GM19240 (cell line): ENCODE measurements at regions not wholly inside any gene's neighbourhood (a gene's known extent, or its start where the extent isn't known, plus 50 kb on each side); places are given as distances from the start of the nearest gene placed in this dataset.
"Not testable (repeated sequence)": the region's sequence is repeated elsewhere in the genome, so short reads cannot be mapped to it uniquely, and the experiment has no call there.

Experiments
- DNase-seq: peaks from one replicate; pipeline ENCODE4 v3.0.0; 2011; ENCODE audit warnings: low spot score; ENCODE audit not compliant: insufficient read length

DNA sequence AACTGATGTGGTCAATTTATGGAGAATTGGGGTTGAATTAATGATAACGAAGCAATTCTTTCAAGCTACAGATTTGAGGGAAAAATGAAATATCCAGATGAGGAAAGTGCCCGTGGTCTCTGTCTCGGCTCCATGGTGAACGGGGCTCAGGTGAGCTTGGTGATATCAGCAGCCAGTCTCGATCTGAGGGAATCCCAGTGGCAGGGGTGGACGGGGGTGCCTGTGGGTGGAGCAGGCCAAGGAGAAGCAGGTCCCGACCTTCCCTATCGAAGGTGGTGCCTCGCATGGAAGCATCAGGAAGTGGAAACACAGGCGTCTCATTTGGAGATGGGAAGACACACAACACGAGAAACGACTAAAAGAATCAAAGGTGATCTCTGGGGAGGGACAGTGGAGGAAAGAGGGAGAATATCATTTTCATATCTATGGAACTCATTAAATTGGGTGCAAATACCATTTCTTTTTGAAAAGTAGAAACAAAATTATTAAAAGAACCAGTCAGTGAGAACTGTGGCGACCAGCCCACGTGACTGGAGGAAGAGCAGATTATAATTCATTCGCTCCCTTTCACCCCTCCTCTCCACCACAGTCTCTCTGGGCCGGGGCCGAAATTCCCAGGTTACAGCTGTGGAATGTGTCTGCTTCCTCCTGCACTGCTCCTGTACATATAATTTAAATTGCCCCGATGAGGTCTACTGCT, 354.3 kb upstream of the SFSWAP start:
- no peak for DNase-seq

DNA sequence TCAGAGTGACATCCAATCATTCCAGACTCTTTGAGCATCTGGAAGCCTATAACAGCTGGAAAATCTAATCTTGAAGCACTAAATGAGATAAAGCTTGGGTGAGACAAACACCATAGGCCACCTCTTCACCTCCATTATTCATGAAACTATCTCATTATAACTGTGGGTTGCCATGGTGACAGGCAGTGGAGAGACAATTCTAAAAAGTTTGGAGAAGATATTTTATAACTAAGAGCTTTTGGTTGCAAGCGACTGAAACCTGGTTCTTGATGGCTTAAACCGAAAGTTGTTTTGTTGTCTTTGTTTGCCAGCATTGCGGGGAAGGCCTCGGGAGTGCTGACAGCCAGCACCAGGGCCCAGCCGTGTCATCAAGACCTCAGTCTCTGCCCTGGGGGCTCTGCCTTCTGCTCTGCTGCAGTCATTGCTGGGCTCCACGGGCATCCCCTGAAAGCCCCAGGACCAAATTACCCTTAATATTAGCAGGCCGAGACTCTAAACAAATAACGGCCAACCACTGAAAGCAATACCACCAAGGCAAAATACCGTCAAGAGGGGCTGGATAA, 353.6 kb upstream of the SFSWAP start:
- no peak for DNase-seq

DNA sequence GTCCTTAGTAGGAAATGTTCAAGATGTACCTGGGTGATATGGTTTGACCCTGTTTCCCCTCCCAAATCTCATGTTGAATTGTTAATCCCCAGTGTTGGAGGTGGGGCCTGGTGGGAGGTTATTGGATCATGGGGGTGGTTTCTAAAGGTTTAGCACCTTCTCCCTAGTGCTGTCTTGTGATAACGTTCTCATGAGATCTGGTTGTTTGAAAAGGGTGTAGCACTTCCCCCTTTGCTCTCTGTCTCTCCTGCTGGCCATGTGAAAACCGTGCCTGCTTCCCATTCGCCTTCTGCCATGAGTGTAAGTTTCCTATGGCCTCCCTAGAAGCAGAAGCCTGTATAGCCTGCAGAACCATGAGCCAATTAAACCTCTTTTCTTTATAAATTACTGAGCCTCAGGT, 353.0 kb upstream of the SFSWAP start:
- DNase-seq, result no peak

DNA sequence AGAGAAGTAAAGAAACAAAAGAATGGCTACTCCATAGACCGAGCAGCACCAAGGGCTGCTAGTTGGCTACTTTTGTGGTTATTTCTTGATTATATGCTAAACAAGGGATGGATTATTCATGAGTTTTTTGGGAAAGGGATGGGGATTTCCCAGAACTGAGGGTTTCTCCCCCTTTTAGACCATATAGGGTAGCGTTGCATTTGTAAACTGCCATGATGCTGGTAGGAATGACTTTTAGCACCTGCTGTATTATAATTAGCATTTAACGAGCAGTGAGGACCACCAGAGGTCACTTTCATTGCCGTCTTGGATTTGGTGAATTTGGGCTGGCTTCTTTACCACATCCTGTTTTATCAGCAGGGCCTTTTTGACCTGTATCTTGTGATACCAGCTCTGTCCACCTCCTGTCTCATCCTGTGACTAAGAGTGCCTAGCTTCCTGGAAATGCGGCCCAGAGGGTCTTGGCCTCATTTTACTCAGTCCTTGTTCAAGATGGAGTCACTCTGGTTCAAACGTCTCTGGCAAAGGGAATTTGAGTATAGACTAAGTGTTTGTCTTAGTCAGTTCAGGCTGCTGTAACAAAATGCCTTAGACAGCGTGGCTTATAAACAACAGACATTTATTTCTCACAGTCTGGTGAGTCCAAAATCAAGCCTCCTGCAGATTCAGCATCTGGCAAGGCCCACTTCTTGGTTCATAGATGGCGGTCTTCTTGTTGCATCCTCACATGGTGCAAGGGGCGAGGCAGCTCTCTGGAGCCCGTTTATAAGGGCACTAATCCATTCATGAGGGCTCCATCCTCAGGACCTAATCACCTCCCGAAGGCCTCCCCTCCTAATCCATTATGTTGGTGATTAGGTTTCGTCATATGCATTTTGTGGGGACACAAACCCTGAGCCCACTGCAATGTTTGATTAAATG, 348.3 kb upstream of the SFSWAP start:
- DNase-seq, result no peak

DNA sequence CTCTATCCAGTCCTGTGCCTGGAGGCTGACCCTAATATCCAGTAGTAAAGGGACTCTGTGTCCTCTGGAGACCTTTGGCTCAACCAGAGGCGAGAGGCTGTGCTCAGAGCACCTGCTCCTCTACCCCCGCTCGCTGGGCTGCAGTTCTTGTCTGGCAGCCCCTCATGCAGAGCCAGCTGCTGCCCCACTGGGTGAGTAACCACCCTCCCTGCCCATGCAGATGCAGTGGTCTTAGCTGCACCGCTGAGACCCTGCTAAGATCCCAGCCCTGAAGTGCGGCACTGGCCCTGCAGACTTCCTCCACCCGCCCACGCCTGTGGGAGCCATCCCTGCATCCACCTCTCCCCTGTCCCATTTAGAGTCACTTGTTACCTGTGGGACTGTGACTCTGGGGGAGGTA, 347.5 kb upstream of the SFSWAP start:
- DNase-seq, result no peak

DNA sequence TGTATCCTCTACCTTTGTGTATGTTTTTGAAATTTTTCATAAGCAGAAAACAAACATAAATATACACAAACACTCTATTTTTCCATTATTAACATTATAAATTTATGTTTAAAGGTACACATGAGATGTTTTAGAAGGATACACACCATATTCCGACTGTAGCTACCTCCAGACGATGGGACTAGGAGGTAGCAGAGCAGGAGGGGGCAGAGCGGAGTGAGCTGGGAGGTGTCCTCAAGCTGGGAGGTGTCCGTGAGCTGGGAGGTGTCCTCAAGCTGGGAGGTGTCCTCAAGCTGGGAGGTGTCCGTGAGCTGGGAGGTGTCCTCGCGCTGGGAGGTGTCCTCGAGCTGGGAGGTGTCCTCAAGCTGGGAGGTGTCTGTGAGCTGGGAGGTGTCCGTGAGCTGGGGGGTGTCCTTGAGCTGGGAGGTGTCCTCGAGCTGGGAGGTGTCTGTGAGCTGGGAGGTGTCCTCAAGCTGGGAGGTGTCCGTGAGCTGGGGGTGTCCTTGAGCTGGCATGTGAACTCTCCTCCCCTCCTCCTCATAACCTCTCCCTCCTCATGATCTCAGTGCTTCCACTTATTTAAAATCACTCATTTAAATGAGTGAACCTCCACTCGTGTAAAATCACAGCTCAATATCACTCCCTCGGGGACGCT, 346.9 kb upstream of the SFSWAP start:
- DNase-seq, result no peak

DNA sequence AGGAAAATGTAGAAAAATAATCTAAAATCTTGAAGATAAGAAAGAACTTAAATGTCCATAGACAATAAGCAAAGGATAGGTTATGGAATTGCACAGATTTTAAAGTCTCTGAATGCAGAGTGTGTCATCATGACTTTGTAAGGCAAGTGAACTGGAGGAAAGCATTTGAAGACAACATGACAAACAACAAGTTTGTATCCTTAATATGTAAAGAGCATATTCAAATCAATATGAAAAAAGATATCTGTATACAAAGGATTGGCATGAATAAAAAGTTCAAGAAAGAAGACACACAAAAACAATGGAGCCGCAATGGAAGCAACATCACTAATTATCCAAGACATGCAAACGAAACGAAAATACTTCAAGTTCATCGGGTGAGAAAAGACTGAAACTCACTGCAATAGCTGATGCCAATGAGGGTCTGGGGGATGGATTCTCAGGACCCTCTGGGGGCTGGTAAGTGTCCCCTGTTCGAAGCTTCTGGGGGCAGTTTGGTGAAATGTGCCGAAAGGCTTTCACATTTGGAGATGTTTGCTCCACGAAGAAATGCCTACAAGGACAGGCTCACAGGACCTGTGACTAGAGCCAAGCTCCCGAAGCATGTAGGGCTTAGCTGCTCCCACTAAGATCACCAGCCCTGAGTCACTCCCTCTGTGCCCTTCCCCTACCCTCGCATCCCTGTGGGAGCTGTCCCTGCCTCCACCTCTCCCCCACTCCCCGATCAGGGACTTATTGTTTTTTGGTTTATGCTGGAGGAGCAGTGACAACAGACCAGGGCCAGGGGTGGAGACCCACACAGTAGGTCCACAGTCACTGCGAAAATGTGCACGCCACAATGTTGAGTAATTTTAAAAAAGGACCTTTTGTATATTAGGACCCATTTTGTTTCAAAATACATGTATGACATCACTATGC, 345.7 kb upstream of the SFSWAP start:
- DNase-seq, result no peak

DNA sequence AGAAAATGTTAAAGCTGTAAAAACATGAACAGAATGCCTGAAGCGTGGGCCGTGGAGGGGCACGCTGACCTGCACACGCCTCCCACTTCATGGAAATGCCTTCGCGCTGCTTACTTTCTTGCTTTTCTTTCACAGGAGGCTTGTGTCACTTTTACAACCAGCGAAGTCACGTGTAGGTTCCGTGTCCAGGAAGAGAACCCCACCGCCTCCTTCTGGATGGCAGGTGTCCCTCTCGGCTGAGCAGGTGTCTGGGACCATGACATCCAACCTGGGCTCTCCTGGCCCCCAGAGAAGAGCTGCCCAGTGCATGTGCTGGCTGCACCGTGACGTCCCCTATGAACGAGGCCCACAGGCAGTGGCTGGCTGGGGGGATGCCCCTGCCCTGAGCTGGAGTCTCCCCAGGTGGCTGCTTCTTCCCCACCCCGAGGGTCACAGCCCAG, 345.0 kb upstream of the SFSWAP start:
- no peak for DNase-seq

DNA sequence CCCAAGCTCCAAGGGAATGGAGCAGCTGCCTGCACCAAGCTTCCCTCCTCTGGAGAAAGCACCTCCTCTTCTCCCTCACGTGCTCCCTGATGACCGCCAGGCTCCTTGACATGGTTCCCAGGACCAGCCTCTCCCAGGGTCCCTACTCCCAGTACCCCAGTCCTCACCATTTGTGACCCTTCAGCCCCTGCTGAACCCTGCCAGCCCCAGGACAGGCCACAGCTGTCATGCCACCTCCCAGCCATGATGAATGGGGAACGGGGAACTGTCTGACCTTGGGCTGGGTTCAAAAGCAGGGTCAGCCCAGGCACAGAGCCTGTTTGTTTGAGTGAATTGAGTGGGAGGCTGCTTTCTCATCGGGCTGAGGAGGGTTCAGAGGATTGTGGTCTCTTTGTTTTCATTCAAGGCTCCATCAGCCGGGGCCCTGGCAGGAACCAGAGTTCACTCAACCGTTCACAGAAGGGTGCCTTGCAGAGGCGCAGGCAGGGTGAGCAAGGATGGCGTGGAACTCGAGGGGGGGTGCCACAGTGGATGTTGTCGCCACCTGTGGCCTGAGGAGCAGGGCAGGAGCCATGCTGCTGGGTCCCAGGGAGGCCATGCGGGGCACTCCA, 344.5 kb upstream of the SFSWAP start:
- no peak for DNase-seq

DNA sequence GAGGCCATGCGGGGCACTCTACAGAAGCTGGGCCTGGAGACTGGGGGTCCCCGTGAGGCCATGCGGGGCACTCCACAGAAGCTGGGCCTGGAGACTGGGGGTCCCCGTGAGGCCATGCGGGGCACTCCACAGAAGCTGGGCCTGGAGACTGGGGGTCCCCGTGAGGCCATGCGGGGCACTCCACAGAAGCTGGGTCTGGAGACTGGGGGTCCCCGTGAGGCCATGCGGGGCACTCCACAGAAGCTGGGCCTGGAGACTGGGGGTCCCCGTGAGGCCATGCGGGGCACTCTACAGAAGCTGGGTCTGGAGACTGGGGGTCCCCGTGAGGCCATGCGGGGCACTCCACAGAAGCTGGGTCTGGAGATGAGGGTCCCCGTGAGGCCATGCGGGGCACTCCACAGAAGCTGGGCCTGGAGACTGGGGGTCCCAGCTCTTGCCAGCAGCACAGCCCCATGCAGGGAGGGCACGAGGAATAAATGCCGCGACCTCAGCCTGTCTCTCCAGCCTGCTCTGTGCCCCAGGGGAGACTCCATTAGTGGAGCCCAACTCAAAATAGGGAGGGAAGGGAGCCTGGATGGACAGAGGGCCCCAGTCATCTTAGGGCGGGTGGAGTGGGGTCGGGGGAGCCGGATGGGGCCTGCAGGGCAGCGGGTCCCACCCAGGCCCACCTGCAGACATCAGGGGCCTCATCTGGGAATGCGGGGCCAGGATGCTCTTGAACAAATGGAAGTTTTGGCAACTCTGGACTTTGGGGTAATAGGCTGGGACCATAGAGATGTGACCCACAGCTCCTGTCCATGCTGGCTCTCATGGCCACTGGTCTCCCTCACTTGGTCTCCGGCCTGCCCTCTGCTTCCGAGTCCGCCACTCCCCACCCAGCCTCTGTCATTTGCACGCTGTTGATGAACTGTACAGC, 343.6 kb upstream of the SFSWAP start:
- DNase-seq, result not testable (repeated sequence)

DNA sequence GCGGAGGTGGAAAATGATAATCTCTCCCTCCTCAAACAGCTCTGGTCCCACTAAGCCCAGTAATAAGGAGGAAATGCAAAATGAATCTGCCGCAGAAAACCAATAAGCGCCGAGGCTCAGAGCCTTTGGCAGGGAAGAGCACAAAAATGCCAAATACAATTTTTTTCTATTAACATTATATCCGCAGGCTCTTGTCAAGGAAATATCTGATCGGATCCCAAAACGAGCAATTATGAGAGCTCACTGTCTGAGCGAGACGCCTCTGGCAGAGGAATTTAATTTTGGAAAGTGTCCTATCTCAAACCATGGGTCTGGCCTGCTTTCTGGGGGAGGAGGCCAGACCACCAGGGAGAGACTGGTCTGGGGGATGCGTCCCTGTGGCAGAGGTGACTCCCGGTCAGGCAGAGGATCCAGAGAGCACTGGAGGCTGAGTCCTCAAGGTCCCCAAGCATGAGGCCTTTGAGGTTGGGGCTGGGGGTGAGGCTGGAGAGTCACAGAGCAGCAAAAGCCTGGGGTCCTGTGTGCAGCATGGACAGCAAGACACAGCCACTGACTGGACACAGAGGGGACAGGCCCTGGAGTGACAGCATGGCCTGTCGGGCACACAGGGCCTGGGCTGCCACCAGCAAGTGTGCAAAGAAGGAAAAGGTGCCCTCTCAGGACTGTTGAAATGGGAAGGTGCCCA, 342.8 kb upstream of the SFSWAP start:
- no peak for DNase-seq

DNA sequence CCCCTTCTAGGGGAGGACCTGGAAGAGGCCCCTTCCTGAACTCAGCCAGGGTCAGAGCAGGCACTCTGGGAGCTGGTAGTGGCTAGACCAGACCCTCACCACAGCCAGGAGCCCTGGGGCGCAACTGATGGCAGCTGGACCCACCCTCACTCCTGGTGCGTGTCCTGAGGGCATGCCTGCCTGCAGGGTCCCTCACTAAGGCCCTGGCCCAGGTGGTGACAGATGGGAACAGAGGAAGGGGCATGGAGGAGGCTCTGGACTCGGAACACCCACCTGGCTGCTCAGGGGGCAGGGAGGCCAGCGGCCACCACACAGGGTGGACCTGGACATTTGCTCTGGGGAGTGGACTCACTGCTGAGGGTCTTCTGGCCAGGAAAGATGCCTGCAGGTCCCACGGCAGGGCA, 342.2 kb upstream of the SFSWAP start:
- no peak for DNase-seq

DNA sequence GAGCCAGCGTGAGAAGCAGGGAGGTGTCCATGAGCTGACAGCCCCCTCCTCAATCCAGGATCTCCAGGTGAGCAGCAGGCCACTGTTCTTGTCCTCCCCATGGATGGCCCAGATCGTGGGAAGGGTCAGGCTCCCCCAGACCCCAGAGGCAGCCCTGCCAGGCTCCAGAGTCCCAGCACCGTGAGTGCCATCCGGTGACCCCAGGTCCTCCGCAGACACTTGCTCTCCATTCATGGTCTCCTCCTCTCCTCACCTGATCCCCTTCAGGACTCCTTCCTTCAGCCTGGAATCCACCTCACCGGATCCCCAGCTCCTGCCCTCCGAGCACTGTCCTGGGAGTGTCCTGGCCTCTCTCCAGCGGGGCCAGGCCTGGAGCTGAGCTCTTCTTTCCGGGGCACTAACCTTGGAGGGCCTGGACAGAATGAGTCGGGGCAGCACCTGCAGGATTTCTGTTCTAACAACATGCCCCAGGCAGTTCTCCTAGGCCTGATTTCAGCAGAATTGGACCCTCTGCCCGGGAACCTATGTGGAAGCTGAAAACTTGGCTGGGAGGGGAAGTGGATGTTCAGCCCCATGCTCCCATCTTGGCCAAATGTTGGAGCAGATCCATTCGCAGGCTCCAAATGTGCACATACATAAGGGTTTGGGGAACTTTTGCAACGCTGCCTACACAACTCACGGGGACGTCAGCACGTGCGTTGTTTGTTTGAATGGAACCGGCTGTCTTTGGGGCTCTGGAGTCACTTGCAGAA, 341.6 kb upstream of the SFSWAP start:
- DNase-seq, result no peak

DNA sequence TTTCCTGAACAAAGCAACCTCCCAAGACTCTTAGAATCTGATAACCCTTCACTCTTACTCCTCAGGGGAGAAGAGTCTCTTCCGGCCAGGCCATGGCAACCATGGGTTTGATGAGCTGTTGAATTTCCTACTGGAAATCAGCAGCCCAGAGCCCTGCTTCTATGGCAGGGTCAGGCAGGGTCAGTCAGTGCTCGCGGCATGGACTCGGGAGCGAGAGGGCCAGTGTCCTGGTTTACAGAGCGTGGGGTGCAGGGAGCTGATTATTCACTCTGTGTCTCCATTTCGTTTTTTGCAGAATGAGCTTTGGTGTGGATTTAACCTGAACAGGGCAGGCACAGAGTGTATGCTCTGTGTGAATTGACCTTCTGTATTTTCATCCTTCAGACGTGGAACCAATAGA, 340.6 kb upstream of the SFSWAP start:
- no peak for DNase-seq

DNA sequence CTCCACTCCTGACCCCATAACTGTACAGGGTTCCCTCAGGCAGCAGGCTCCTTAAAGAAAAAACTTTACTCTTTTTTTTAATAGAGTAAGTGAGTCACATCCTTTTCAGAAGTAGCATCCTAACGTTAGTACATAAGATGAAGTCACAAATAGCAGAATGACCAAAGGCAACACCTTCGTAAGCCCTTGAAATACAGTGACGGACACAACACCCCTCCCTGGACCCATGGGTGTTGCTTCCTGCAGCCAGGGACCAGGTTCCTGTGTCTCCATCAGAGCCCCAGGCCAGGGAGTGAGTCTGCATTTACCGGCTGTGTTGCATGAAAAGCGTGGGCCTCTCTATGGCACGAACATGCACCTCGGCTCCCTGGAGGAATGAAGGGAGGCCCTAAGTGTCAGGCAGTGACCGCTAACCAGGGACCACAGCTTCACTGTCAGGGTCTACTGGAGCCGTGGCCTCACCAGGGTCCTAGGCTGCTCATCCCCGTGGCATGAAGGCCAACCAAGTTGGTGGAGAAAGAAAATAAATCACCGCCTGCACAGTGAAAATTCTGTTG, 340.0 kb upstream of the SFSWAP start:
- DNase-seq, result no peak

DNA sequence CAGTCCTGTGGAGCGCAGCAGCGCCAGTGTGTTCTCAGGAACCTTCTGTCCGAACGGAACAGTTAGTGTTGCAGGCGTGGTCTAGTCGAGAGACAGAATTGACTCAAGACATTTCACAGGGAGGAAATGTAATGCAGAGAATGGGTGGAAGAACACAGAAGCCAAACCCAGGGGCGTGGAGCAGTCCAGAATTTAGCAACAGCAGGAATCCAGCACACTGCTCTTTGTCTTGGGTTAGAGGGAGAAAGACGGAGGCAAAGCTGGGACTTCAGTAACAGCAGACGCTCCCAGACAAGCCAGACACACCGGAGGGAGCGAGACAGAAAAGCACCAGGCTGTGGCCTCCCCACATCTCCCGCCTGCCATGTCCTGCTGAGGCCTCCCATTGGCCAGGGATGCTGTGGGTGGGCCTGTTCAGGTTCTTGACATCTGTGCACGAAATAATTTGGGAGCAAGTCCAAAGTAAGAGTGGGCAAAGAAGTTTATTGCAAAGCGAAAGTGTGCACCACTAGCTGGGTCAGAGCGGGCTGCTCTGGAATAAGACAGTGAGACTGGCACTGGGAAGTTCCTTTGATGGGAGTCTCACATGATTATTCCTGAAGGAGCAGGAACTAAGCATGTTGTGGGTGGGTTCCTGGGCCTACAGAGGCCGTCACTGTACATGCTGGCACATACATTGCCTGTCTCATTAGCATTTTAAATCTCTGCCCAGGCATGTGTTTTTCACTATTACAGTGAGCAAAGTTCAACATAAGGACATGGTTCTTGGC, 339.3 kb upstream of the SFSWAP start:
- DNase-seq, result no peak

DNA sequence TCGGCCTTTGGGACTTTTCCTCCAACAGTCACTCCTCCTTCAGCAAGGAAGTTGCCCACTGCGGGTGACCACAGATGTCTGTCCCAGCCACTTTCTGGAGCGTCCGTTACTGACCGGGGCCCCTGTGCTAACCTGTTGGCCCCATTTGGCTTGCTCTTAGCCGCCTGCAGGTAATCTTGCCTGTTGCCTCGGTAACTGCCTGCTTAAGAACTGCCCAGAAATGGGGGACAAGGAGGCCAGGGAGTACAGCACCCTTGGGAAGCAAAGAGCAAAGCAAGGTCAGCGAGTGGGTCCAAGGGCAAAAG, 338.8 kb upstream of the SFSWAP start:
- no peak for DNase-seq
